HCT116 (cell line): ENCODE measurements at regions not wholly inside any gene's neighbourhood (a gene's known extent, or its start where the extent isn't known, plus 50 kb on each side); places are given as distances from the start of the nearest gene placed in this dataset.

Experiments
- ATAC-seq: fragments of 200-7000 bp; cut with Tn5 transposase; 2 replicates; pipeline ENCODE4 v1.9.1; 2020; ENCODE audit warnings: mild to moderate bottlenecking, moderate library complexity
- BruUV-seq: library from RNA; stranded (reverse); fragments of 400-500 nt; replicated peaks from 2 replicates; lab custom pipeline; 2021; lab: Mats Ljungman, UMichigan
- CTCF ChIA-PET: fragments of 300-600 bp; sonication (Branson Sonifier 250); formaldehyde crosslinking; loops from one replicate; lab custom pipeline; 2021; ENCODE audit warnings: antibody characterized with exemption; lab: Charles Lee
- POLR2A ChIA-PET: fragments of 300-600, 350-600 bp; sonication (Branson Sonifier 250); formaldehyde crosslinking; loops from one replicate; lab custom pipeline; 2021; ENCODE audit warnings: antibody characterized with exemption; lab: Charles Lee
- RAD21 ChIA-PET, 2 experiments: fragments of 300-600 bp; sonication (Branson Sonifier 250); formaldehyde crosslinking; loops; one replicate each; lab custom pipeline; 2023; ENCODE audit warnings: low total read pairs in 2 of 2; ENCODE audit not compliant: uncharacterized antibody in 2 of 2, unreplicated experiment in 2 of 2, low non-redundant PET in 1 of 2; lab: Charles Lee
- DNase-seq: peaks from one replicate; pipeline ENCODE4 v3.0.0-alpha.2; 2010; ENCODE audit warnings: low read depth, low spot score
- H2AFZ ChIP-seq: fragments of 200-600 bp; shearing (Covaris generic), sonication (generic); 2 replicates; pipeline ENCODE4 v1.6.1; 2017; ENCODE audit warnings: low read depth, mixed run types, mixed read lengths, antibody characterized with exemption, low read length; ENCODE audit not compliant: poor library complexity, severe bottlenecking
- H3K27ac ChIP-seq: 2 replicates; pipeline ENCODE4 v1.5.1; 2012; ENCODE audit warnings: low read depth, low read length
- H3K27me3 ChIP-seq: fragments of 200-600 bp; sonication (generic); 2 replicates; pipeline ENCODE4 v1.6.1; 2016; ENCODE audit warnings: mixed run types, low read length, mixed read lengths; ENCODE audit not compliant: insufficient read depth
- H3K36me3 ChIP-seq, 2 experiments: fragments of 200-500 bp in 1 of 2; fragments of 200-600 bp in 1 of 2; sonication (Bioruptor generic) in 1 of 2; sonication (generic) in 1 of 2; 2 replicates each; pipeline versions ENCODE4 v1.5.1 to v1.6.1; 2014 to 2016; ENCODE audit warnings: low read length in 2 of 2, inconsistent platforms in 1 of 2, mixed read lengths in 1 of 2, mixed run types in 1 of 2; ENCODE audit not compliant: insufficient read depth in 2 of 2, control insufficient read depth in 1 of 2
- H3K4me1 ChIP-seq, 2 experiments: fragments of 200-600 bp in 1 of 2; sonication (generic) in 1 of 2; 2 replicates each; pipeline versions ENCODE4 v1.5.1 to v1.6.1; 2012 to 2017; ENCODE audit warnings: low read length in 2 of 2, inconsistent platforms in 1 of 2, mild to moderate bottlenecking in 1 of 2, mixed read lengths in 1 of 2, mixed run types in 1 of 2, moderate library complexity in 1 of 2; ENCODE audit not compliant: insufficient read depth in 2 of 2, control insufficient read depth in 1 of 2
- H3K4me2 ChIP-seq: fragments of 200-600 bp; sonication (generic); 2 replicates; pipeline ENCODE4 v1.6.1; 2017; ENCODE audit warnings: mixed run types, low read length, mixed read lengths
- H3K4me3 ChIP-seq, 2 experiments: fragments of 200-600 bp in 1 of 2; sonication (generic) in 1 of 2; replicated peaks in 1 of 2; 2 replicates each; pipeline ENCODE4 v1.5.1; 2011 to 2016; ENCODE audit warnings: low read length in 2 of 2, control low read depth in 1 of 2, low read depth in 1 of 2, mild to moderate bottlenecking in 1 of 2, mixed read lengths in 1 of 2, mixed run types in 1 of 2
- H3K79me2 ChIP-seq: fragments of 200-600 bp; sonication (generic); 2 replicates; pipeline ENCODE4 v1.6.1; 2017; ENCODE audit warnings: mild to moderate bottlenecking, mixed run types, low read length, moderate library complexity, mixed read lengths; ENCODE audit not compliant: insufficient read depth
- H3K9ac ChIP-seq: fragments of 200-600 bp; sonication (generic); 2 replicates; pipeline ENCODE4 v1.6.1; 2016; ENCODE audit warnings: low read length, mixed read lengths
- H3K9me2 ChIP-seq: fragments of 200-600 bp; sonication (generic), shearing (Covaris generic); 2 replicates; pipeline ENCODE4 v1.6.1; 2017; ENCODE audit warnings: mixed run types, mild to moderate bottlenecking, moderate library complexity; ENCODE audit not compliant: insufficient read depth
- H3K9me3 ChIP-seq, 2 experiments: fragments of 200-500 bp in 1 of 2; fragments of 200-600 bp in 1 of 2; sonication (Bioruptor generic) in 1 of 2; sonication (generic) in 1 of 2; 2 replicates each; pipeline ENCODE4 v1.6.1; 2014 to 2017; ENCODE audit warnings: low read length in 2 of 2, mixed read lengths in 2 of 2, inconsistent platforms in 1 of 2, low read depth in 1 of 2, mild to moderate bottlenecking in 1 of 2, mixed run types in 1 of 2, moderate library complexity in 1 of 2; ENCODE audit not compliant: control insufficient read depth in 1 of 2, insufficient read depth in 1 of 2
- H4K20me1 ChIP-seq: fragments of 200-600 bp; sonication (generic), shearing (Covaris generic); 2 replicates; pipeline ENCODE4 v1.6.1; 2017; ENCODE audit warnings: mixed run types, mild to moderate bottlenecking, moderate library complexity; ENCODE audit not compliant: insufficient read depth
- CEBPB ChIP-seq: IDR thresholded peaks from 2 replicates; pipeline ENCODE4 v1.6.1; 2012; ENCODE audit warnings: low read depth
- CTCF ChIP-seq, 3 experiments: fragments of 200-600 bp in 1 of 3; sonication (generic) in 1 of 3; IDR thresholded peaks in 2 of 3; conservative IDR thresholded peaks in 1 of 3; 2 replicates each; pipeline ENCODE4 v1.5.1; 2012 to 2017; ENCODE audit warnings: low read depth in 2 of 3, low read length in 2 of 3, antibody characterized with exemption in 1 of 3, borderline replicate concordance in 1 of 3, control low read depth in 1 of 3, mild to moderate bottlenecking in 1 of 3, mixed read lengths in 1 of 3, mixed run types in 1 of 3, moderate library complexity in 1 of 3; ENCODE audit not compliant: insufficient read depth in 1 of 3
- EGR1 ChIP-seq: IDR thresholded peaks from 2 replicates; pipeline ENCODE4 v1.6.1; 2012; ENCODE audit warnings: low read depth
- FOSL1 ChIP-seq: IDR thresholded peaks from 2 replicates; pipeline ENCODE4 v1.6.1; 2012; ENCODE audit warnings: low read depth
- JUND ChIP-seq: IDR thresholded peaks from 2 replicates; pipeline ENCODE4 v1.6.1; 2012
- POLR2A ChIP-seq: IDR thresholded peaks from 2 replicates; pipeline ENCODE4 v1.7.0; 2011; ENCODE audit warnings: borderline replicate concordance; ENCODE audit not compliant: insufficient read depth, insufficient read length; ENCODE audit errors: extremely low read depth
- SP1 ChIP-seq: IDR thresholded peaks from 2 replicates; pipeline ENCODE4 v1.6.1; 2012; ENCODE audit warnings: low read depth
- SRF ChIP-seq: IDR thresholded peaks from 2 replicates; pipeline ENCODE4 v1.6.1; 2012; ENCODE audit warnings: low read depth
- ZFX ChIP-seq: fragments of 450-650 bp; IDR thresholded peaks from 2 replicates; pipeline ENCODE4 v1.6.1; 2017
- intact Hi-C: fragments of 100-400 bp; cut with micrococcal nuclease; formaldehyde crosslinking; loops from 2 replicates; pipeline ENCODE4 v1.10.0; 2022
- TF ChIP-seq, protein P1 (sequence below): IDR thresholded peaks from 2 replicates; pipeline ENCODE4 v1.6.1; 2012

- ChIA-PET RAD21 (no interaction called here), POLR2A (no interaction called here), CTCF (no interaction called here)
- H4K20me1 ChIP-seq, result no peaks in the 10 kb centered on the region
- H3K4me2 ChIP-seq, result no peak overlapping the region
- intact Hi-C loops, result no loop called here
- H3K4me1 ChIP-seq, result no peaks in the 10 kb centered on the region
- H2AFZ ChIP-seq, result no peak overlapping the region
- no peaks in the 10 kb centered on the region; a peak in 1 of 4 replicates for H3K9me3 ChIP-seq
- H3K9me2 ChIP-seq, result no peaks in the 10 kb centered on the region
- no peak for TF ChIP-seq EGR1
- TF ChIP-seq POLR2A, result no peak
- TF ChIP-seq CTCF (IDR thresholded peaks at IDR 0.05 in 2 of 3, conservative IDR thresholded peaks at IDR 0.05 in 1 of 3; ENCODE audit: borderline replicate concordance in 1 of 3, insufficient read depth in 1 of 3, low read depth in 2 of 3, low read length in 2 of 3), result no peak
- no peak for TF ChIP-seq ZFX
- no peak for TF ChIP-seq CEBPB
- no peak for TF ChIP-seq FOSL1
- TF ChIP-seq, protein P1, sequence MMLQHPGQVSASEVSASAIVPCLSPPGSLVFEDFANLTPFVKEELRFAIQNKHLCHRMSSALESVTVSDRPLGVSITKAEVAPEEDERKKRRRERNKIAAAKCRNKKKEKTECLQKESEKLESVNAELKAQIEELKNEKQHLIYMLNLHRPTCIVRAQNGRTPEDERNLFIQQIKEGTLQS, result no peak
- no peak for TF ChIP-seq JUND
- TF ChIP-seq SRF, result no peak
- no peak for TF ChIP-seq SP1
- ATAC-seq (no peak), DNase-seq (no peak)
- no peak overlapping the region for H3K9ac ChIP-seq
- peaks cover 34% of the 10 kb centered on the region for H3K27me3 ChIP-seq
- no peak overlapping the region for H3K27ac ChIP-seq
- H3K36me3 ChIP-seq, result no peaks in the 10 kb centered on the region
- H3K4me3 ChIP-seq, result no peak overlapping the region
- H3K79me2 ChIP-seq, result no peaks in the 10 kb centered on the region
- BruUV-seq, result no TSS peak
These were observed 107.6 kb upstream of the KIF2A start for GRCh38 chr5:62198421-62198820.
